Kidney epithelial cell (primary cell): ENCODE measurements at regions not wholly inside any gene's neighbourhood (a gene's known extent, or its start where the extent isn't known, plus 50 kb on each side); places are given as distances from the start of the nearest gene placed in this dataset.

Experiments used
- DNase-seq: peaks from one replicate; pipeline ENCODE4 v3.0.0-alpha.2; 2010; ENCODE audit warnings: low read depth
- H3K27me3 ChIP-seq: 2 replicates; pipeline ENCODE4 v1.6.0; 2011; ENCODE audit warnings: low read length; ENCODE audit not compliant: control insufficient read depth, insufficient read depth
- H3K36me3 ChIP-seq: 2 replicates; pipeline ENCODE4 v1.5.1; 2011; ENCODE audit warnings: low read length; ENCODE audit not compliant: control insufficient read depth, insufficient read depth
- H3K4me3 ChIP-seq: 2 replicates; pipeline ENCODE4 v1.5.1; 2011; ENCODE audit warnings: low read depth, mild to moderate bottlenecking, control low read depth, low read length
- CTCF ChIP-seq: IDR thresholded peaks from 2 replicates; pipeline ENCODE4 v1.5.1; 2011; ENCODE audit warnings: mild to moderate bottlenecking, moderate library complexity, low read length, control low read depth, inconsistent platforms; ENCODE audit not compliant: insufficient read depth, poor library complexity, severe bottlenecking

GRCh38 chr7:153524070-153524601, 528.1 kb upstream of the DPP6 start:
- no peak for TF ChIP-seq CTCF
- H3K36me3 ChIP-seq = no peaks in the 10 kb centered on the region
- H3K4me3 ChIP-seq = no peak overlapping the region
- no peaks in the 10 kb centered on the region for H3K27me3 ChIP-seq
- DNase-seq = no peak

DNA sequence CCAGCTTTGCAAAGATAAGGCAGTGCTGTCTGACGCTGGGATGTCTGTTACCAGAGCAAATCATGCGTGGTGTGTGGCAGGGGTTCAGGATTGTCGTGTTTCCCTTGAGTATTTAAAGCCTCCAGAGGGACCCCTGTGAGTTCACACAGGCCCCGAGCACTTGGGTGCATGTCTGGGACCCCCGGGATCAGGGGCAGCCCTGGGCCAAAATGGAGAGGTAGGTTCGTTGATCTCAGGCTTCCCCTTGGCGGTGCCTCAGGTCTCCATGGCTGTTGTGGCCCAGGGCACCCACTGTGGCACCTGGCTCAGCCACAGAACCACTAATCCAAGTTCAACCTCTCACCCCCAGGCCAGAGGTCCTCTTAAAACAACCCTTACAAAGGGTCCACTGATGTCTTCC, 523.1 kb upstream of the DPP6 start:
- no peak for DNase-seq
- Histone ChIP-seq H3K4me3 (no peak overlapping the region), H3K27me3 (no peaks in the 10 kb centered on the region), H3K36me3 (no peaks in the 10 kb centered on the region)
- TF ChIP-seq CTCF = no peak

DNA sequence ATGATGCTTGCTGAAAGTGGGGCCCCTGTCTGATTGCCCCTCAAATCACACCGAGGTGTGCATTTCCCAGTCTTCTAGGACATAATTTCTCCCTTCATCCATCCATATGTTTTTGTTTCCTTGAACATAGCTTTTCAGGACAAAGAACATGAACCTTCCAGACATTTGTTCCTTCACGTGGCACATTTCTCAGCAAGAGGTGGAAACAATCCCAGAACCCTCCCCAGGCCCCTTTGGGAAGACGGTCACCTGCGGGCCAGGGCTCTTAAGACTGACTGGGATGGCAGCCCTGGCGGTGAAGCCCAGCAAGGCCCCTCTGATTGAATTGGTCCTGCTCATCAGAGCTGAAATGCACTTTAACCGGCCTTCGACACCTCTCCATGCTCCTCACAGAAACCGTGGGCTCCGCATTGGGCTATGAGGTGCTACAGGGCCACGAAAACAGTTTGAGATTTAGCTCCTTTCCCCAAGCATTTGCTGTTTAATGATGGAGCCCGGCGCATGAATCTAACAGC, 522.5 kb upstream of the DPP6 start:
- no peak for TF ChIP-seq CTCF
- Histone ChIP-seq H3K4me3 (no peak overlapping the region), H3K27me3 (no peaks in the 10 kb centered on the region), H3K36me3 (no peaks in the 10 kb centered on the region)
- DNase-seq = no peak

DNA sequence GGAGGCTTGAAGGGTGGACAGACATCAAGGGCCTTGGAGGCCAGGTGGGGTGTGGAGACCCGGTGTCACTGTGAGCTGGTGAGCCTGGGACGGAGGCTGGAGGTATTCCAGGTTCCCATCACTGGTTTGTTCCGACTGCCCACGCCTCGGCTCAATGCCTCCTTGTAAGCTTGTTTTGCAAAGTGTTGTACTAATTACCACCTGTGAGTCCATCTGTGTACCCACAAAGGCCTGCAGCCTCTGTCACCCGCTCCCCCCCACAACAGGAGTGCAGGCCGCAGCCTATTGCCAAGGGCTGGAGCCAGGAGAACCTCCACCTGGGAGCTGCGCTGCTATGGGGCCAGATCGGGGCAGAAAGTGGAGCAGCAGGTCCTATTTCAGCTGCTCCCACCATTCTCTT, 521.8 kb upstream of the DPP6 start:
- no peaks in the 10 kb centered on the region for H3K27me3 ChIP-seq
- no peaks in the 10 kb centered on the region for H3K36me3 ChIP-seq
- H3K4me3 ChIP-seq = no peak overlapping the region
- no peak for TF ChIP-seq CTCF
- no peak for DNase-seq

DNA sequence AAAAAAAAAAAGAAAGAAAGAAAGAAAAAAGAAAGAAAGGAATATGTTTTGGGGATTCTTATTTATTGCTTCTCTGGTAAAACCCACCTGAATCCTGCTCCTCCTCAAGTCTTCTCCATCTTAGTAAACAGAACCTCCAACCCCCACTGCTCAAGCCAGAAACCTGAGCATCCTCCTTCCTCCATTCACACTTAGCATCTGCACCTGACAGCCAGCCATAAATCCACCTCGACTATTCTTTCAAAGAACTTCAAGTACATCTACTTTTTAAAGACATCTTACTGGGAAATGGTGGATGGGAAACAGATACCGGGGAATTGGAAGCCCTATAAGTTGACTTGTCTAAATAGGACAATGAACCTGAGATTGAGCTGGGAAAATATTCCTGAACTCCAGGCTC, 519.9 kb upstream of the DPP6 start:
- no peaks in the 10 kb centered on the region for H3K36me3 ChIP-seq
- TF ChIP-seq CTCF = no peak
- no peaks in the 10 kb centered on the region for H3K27me3 ChIP-seq
- no peak for DNase-seq
- no peak overlapping the region for H3K4me3 ChIP-seq

- H3K36me3 ChIP-seq = no peaks in the 10 kb centered on the region
- no peaks in the 10 kb centered on the region for H3K27me3 ChIP-seq
- no peak for TF ChIP-seq CTCF
- DNase-seq = no peak
- H3K4me3 ChIP-seq = no peak overlapping the region
Measured at GRCh38 chr7:153537271-153537670, 514.9 kb upstream of the DPP6 start.
